NT2/D1 (cell line): ENCODE measurements at regions not wholly inside any gene's neighbourhood (a gene's known extent, or its start where the extent isn't known, plus 50 kb on each side); places are given as distances from the start of the nearest gene placed in this dataset.
"Not testable (repeated sequence)": the region's sequence is repeated elsewhere in the genome, so short reads cannot be mapped to it uniquely, and the experiment has no call there.

Source experiments
- DNase-seq: peaks from one replicate; pipeline ENCODE4 v3.0.0-alpha.2; 2011; ENCODE audit warnings: low read depth, low spot score
- H3K27me3 ChIP-seq: 2 replicates; pipeline ENCODE4 v1.6.0; 2011; ENCODE audit warnings: mild to moderate bottlenecking; ENCODE audit not compliant: insufficient read length, insufficient read depth
- H3K36me3 ChIP-seq: 2 replicates; pipeline ENCODE4 v1.6.1; 2011; ENCODE audit warnings: mild to moderate bottlenecking, low read length, mixed read lengths; ENCODE audit not compliant: insufficient read depth, insufficient read length
- H3K4me1 ChIP-seq: 2 replicates; pipeline ENCODE4 v1.5.1; 2011; ENCODE audit not compliant: insufficient read depth, insufficient read length
- H3K4me3 ChIP-seq: 2 replicates; pipeline ENCODE4 v1.5.1; 2011; ENCODE audit warnings: low read depth; ENCODE audit not compliant: insufficient read length
- H3K9ac ChIP-seq: 2 replicates; pipeline ENCODE4 v1.6.0; 2011; ENCODE audit warnings: low read depth; ENCODE audit not compliant: insufficient read length
- H3K9me3 ChIP-seq: 2 replicates; pipeline ENCODE4 v1.5.1; 2011; ENCODE audit warnings: mild to moderate bottlenecking, low read length; ENCODE audit not compliant: insufficient read depth
- SUZ12 ChIP-seq: IDR thresholded peaks from 2 replicates; pipeline ENCODE4 v1.6.1; 2011; ENCODE audit not compliant: insufficient read length, insufficient read depth; ENCODE audit errors: extremely low read depth
- YY1 ChIP-seq: IDR thresholded peaks from 2 replicates; pipeline ENCODE4 v1.6.1; 2011; ENCODE audit not compliant: insufficient read length, insufficient read depth
- ZNF274 ChIP-seq: IDR thresholded peaks from 2 replicates; pipeline ENCODE4 v1.6.1; 2011; ENCODE audit warnings: mild to moderate bottlenecking, low read depth, low read length

DNA sequence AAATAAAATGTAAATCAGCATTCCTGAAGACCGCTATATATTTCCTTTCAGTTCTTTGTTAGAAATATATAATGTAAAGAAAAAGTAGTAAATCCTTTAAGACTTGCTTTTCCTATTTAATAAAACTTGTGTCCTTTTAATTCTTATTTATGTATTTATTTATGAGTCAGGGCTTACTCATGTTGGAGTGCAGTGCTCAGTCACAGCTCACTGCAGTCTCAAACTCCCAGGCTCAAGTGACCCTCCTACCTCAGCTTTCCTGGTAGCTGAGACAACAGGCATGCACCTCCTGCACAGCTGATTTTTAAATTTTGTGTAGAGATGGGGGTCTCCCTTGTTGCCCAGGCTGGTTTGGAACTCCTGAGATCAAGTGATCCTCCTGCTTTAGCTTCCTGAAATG, 724.5 kb downstream of the ANKRD7 start:
- no peak for DNase-seq
- no peak overlapping the region for H3K9ac ChIP-seq
- no peak for TF ChIP-seq YY1
- TF ChIP-seq SUZ12 = no peak
- no peak for TF ChIP-seq ZNF274
- H3K4me3 ChIP-seq = no peak overlapping the region
- H3K9me3 ChIP-seq = no peaks in the 10 kb centered on the region
- no peaks in the 10 kb centered on the region for H3K27me3 ChIP-seq
- H3K4me1 ChIP-seq = no peaks in the 10 kb centered on the region
- H3K36me3 ChIP-seq = no peaks in the 10 kb centered on the region

DNA sequence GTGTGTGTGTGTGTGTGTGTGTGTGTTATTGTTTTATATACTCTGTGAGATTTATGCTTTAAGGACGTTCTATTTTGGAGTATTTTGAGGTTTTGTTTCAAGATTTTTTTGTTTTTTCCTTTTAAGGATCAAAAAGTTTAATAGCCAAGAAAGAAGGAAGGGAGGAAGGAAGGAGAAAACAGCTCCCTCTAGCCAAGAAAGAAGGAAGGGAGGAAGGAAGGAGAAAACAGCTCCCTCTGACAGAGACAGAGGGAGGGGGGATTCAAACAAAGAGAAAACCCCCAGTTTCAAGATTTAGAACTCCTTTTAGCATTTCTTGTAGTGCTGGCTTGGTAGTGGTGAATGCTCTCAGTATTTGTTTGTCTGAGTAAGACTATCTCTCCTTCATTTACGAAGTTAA, 731.8 kb downstream of the ANKRD7 start:
- not testable (repeated sequence) for H3K36me3 ChIP-seq, H3K9me3 ChIP-seq, H3K4me1 ChIP-seq, DNase-seq, H3K4me3 ChIP-seq, H3K9ac ChIP-seq, H3K27me3 ChIP-seq

DNA sequence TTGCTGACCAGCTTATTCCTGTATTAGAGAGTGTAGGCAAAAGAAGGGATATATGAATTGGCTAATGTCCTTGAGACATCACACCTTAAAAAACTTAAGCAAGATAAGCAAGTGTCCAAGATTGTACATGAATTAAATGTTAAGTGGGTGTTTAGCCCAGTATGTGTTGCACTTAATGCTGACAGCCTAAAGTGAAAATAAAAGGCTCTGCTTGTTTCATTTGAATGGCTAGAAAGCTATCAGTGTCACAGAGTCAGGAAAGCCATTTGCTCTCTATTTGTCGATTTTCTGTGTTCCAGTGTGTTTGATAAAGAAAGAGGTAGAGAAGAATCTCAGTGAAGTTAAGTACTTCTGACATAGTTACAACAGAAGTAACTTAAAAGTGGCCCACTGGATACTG, 744.9 kb downstream of the ANKRD7 start:
- H3K9ac ChIP-seq = no peak overlapping the region
- H3K4me3 ChIP-seq = no peak overlapping the region
- H3K4me1 ChIP-seq = no peaks in the 10 kb centered on the region
- no peaks in the 10 kb centered on the region for H3K36me3 ChIP-seq
- H3K9me3 ChIP-seq = no peaks in the 10 kb centered on the region
- no peak for DNase-seq
- H3K27me3 ChIP-seq = no peaks in the 10 kb centered on the region
- TF ChIP-seq YY1 (no peak), ZNF274 (no peak), SUZ12 (no peak)

DNA sequence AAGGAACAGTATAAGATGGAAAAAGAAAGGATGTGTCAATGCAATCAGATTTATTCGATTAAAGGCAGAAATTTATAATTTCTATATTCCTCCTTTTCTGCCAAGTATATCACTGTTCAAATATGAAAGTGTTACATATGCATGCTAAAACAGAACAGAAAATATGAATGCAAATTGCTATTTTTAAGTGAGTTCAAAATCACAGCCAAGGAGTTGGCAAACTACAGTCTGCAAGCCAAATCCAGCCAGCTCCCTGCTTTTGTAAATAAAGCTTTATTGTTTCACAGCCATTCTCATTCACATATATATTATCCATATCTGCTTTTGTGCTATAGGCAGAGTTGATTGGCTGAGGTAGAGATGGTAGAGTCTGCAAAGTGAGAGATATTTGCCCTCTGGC, 747.2 kb downstream of the ANKRD7 start:
- H3K9ac ChIP-seq = no peak overlapping the region
- H3K4me3 ChIP-seq = no peak overlapping the region
- DNase-seq = no peak
- H3K9me3 ChIP-seq = no peaks in the 10 kb centered on the region
- H3K27me3 ChIP-seq = no peaks in the 10 kb centered on the region
- H3K36me3 ChIP-seq = no peaks in the 10 kb centered on the region
- TF ChIP-seq YY1 = no peak
- no peak for TF ChIP-seq SUZ12
- TF ChIP-seq ZNF274 = no peak
- H3K4me1 ChIP-seq = no peaks in the 10 kb centered on the region

DNA sequence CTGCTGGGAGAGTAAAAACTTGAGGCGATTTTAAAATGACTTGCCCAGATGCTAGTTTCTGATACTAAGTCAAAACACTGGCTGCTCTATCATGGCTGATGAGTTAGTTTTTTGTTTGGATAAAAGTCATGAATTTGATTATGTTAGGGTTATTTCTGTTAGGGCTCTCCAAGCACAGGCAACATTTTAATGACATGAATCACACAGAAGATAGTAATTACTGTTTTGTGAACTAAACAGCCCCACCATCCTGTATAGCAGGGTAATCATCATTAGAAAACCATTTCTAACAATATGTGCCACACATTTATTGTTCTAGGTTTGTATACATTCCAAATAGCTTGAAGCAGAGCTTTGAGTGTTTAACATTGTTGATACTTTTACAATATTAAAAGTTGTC, 750.3 kb downstream of the ANKRD7 start:
- no peaks in the 10 kb centered on the region for H3K36me3 ChIP-seq
- no peak overlapping the region for H3K9ac ChIP-seq
- no peak for DNase-seq
- no peaks in the 10 kb centered on the region for H3K9me3 ChIP-seq
- no peaks in the 10 kb centered on the region for H3K4me1 ChIP-seq
- H3K4me3 ChIP-seq = no peak overlapping the region
- H3K27me3 ChIP-seq = no peaks in the 10 kb centered on the region
- no peak for TF ChIP-seq ZNF274
- TF ChIP-seq SUZ12 = no peak
- TF ChIP-seq YY1 = no peak

DNA sequence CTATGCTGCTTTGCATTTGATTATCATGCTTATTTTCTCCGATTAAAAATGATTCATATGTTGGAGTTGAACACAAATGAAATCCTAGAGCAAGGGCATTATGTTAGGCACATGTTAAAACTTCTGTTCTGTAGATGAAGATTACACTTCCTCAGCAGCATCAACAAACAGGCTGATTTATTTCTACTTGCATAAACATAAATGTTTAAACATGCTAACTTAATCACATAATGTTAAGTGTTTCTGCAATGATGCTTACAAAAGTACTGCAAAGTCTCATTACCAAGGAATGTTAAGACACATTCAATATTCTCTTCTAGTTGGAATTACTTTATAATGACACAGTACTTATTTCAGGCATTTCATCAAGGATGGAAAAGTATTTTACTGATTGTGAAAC, 770.8 kb downstream of the ANKRD7 start:
- TF ChIP-seq SUZ12 (no peak), YY1 (no peak), ZNF274 (no peak)
- DNase-seq = no peak
- H3K9ac ChIP-seq = no peak overlapping the region
- no peaks in the 10 kb centered on the region for H3K36me3 ChIP-seq
- no peaks in the 10 kb centered on the region for H3K27me3 ChIP-seq
- no peak overlapping the region for H3K4me3 ChIP-seq
- no peaks in the 10 kb centered on the region for H3K4me1 ChIP-seq
- no peaks in the 10 kb centered on the region for H3K9me3 ChIP-seq

DNA sequence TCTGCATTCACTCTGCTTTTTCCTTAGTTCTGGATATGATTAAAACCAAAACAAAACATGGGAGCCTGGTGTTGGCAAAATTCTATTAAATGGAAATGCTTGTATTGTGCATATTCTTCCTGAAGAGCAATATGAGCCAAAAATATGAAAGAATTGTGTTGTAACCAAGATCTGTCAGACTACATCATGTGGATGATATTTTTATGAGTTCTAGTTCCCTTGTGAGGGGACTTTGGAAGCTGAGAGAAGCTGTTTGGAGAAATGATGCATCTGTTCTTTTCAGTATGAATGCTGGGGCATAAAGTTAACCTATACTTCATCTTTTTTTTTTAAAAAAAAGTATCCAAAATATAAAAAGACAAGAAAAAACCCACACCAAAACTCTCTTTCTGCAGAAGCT, 782.7 kb downstream of the ANKRD7 start:
- Histone ChIP-seq H3K9ac (no peak overlapping the region), H3K9me3 (no peaks in the 10 kb centered on the region), H3K4me3 (no peak overlapping the region), H3K27me3 (no peaks in the 10 kb centered on the region), H3K36me3 (no peaks in the 10 kb centered on the region), H3K4me1 (no peaks in the 10 kb centered on the region)
- no peak for DNase-seq
- TF ChIP-seq YY1 = no peak
- no peak for TF ChIP-seq ZNF274
- TF ChIP-seq SUZ12 = no peak

DNA sequence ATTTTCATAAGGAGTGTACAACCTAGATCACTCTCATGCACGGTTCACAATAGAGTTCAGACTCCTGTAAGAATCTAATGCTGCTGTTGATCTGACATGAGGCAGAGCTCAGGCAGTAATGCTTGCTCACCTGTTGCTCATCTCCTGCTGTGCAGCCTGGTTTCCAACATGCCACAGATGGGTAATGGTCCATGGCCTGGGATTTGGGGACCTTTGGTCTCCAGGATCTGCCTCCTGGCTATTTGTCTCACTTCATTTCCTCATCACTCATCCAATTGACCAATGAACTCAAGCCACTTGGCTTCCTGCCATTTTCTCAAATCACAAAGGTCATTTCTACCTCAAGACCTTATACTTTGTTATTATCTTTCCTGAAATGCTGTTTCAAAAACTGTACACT, 786.1 kb downstream of the ANKRD7 start:
- no peak overlapping the region for H3K4me3 ChIP-seq
- no peaks in the 10 kb centered on the region for H3K9me3 ChIP-seq
- TF ChIP-seq SUZ12 (no peak), ZNF274 (no peak), YY1 (no peak)
- no peak overlapping the region for H3K9ac ChIP-seq
- no peaks in the 10 kb centered on the region for H3K27me3 ChIP-seq
- H3K4me1 ChIP-seq = no peaks in the 10 kb centered on the region
- DNase-seq = no peak
- H3K36me3 ChIP-seq = no peaks in the 10 kb centered on the region
